ENCODE measurements at regions not wholly inside any gene's neighbourhood (a gene's known extent, or its start where the extent isn't known, plus 50 kb on each side); places are given as distances from the start of the nearest gene placed in this dataset.
"Not testable (repeated sequence)": the region's sequence is repeated elsewhere in the genome, so short reads cannot be mapped to it uniquely, and the experiment has no call there.

DNA sequence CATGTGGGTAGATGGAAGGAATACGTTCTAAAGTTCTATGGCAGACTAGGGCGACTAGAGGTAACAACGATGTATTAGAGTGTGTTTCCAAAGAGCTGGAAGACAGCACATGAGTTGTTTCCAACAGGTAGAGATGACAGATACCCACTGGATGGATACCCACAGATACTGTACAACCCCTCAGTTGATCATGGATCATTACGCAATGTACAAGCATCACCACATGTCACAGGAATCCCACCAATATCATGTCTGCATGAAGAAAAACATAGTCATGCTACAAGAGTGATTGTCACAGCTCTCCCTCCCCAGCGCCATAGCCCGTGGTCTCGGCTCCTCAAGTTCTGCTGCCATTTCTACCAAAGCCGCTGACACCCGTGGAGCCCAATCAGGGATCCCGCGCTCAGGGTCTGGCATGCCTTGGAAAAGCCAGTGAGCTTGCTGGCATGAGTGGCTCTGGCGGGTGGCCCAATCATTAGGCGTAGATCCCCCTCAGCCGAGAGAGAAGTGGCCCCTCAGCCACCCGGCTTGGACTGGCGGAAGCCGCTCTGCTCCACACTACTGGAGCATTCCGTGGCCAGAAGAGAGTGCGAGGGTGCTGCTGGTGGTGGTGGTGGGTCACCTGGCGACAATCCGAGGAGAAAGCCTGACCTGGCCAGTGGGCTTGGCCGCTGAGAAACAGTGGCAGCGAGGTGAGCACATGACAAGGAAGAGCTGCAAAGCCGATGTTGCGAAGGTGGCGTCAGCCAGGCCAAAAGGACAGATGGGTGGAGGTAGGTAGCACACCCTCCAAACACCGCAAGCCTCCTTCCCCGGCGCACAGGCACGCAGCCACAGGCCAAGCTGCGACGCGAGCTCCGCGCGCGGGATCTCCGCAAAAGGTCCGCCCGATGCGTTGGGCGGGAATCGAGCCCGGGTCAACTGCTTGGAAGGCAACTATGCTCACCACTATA lies 65.7 kb upstream of the FCGR2A start:
- Histone ChIP-seq H3K36me3 (ENCODE audit: control insufficient read depth, insufficient read depth, low read length) (no peaks in the 10 kb centered on the region), H3K4me3 (ENCODE audit: low read depth, low read length) (peak overlapping the region; percentile 31), H3K27me3 (ENCODE audit: control insufficient read depth, insufficient read depth, low read length) (peaks cover 21% of the 10 kb centered on the region)
- TF ChIP-seq, protein P1, sequence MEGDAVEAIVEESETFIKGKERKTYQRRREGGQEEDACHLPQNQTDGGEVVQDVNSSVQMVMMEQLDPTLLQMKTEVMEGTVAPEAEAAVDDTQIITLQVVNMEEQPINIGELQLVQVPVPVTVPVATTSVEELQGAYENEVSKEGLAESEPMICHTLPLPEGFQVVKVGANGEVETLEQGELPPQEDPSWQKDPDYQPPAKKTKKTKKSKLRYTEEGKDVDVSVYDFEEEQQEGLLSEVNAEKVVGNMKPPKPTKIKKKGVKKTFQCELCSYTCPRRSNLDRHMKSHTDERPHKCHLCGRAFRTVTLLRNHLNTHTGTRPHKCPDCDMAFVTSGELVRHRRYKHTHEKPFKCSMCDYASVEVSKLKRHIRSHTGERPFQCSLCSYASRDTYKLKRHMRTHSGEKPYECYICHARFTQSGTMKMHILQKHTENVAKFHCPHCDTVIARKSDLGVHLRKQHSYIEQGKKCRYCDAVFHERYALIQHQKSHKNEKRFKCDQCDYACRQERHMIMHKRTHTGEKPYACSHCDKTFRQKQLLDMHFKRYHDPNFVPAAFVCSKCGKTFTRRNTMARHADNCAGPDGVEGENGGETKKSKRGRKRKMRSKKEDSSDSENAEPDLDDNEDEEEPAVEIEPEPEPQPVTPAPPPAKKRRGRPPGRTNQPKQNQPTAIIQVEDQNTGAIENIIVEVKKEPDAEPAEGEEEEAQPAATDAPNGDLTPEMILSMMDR (IDR thresholded peaks at IDR 0.05; ENCODE audit: insufficient read depth, low read length, poor library complexity, severe bottlenecking): no peak
- DNase-seq (ENCODE audit: low read depth): no peak

- H3K27me3 ChIP-seq (ENCODE audit: control insufficient read depth, insufficient read depth, low read length); H3K4me3 ChIP-seq (ENCODE audit: low read depth, low read length); H3K36me3 ChIP-seq (ENCODE audit: control insufficient read depth, insufficient read depth, low read length); DNase-seq (ENCODE audit: low read depth): not testable (repeated sequence)
These were observed 65.5 kb upstream of the CFAP126 start for GRCh38 chr1:161433191-161433590.

DNA sequence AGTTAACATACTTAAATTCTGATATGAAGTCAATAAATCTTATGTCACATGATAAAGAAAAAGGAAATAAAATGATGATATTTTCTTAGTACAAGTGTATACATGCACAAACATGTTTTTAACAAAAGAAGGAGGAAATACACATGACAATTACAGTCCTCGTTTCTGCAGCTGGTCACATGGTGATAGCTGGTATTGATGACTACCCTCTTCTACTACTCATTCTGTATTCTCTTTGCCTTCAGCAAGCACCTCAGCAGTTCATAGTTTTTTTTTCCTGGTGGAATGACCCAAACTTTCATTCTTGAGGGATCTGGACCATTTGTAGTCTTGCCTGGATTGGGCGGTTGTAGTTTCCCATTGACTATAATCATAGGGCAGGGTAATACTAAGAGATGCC lies 64.4 kb upstream of the CFAP126 start:
- DNase-seq (ENCODE audit: low read depth): no peak
- Histone ChIP-seq H3K36me3 (ENCODE audit: control insufficient read depth, insufficient read depth, low read length) (no peaks in the 10 kb centered on the region), H3K27me3 (ENCODE audit: control insufficient read depth, insufficient read depth, low read length) (no peaks in the 10 kb centered on the region), H3K4me3 (ENCODE audit: low read depth, low read length) (no peak overlapping the region)
- TF ChIP-seq, protein P1 (IDR thresholded peaks at IDR 0.05; ENCODE audit: insufficient read depth, low read length, poor library complexity, severe bottlenecking): no peak

GRCh38 chr1:161427733-161428516 lies 60.2 kb upstream of the CFAP126 start:
- Histone ChIP-seq H3K36me3 (ENCODE audit: control insufficient read depth, insufficient read depth, low read length) (no peaks in the 10 kb centered on the region), H3K4me3 (ENCODE audit: low read depth, low read length) (no peak overlapping the region), H3K27me3 (ENCODE audit: control insufficient read depth, insufficient read depth, low read length) (no peaks in the 10 kb centered on the region)
- no peak for DNase-seq (ENCODE audit: low read depth)
- TF ChIP-seq, protein P1 (IDR thresholded peaks at IDR 0.05; ENCODE audit: insufficient read depth, low read length, poor library complexity, severe bottlenecking): no peak

DNA sequence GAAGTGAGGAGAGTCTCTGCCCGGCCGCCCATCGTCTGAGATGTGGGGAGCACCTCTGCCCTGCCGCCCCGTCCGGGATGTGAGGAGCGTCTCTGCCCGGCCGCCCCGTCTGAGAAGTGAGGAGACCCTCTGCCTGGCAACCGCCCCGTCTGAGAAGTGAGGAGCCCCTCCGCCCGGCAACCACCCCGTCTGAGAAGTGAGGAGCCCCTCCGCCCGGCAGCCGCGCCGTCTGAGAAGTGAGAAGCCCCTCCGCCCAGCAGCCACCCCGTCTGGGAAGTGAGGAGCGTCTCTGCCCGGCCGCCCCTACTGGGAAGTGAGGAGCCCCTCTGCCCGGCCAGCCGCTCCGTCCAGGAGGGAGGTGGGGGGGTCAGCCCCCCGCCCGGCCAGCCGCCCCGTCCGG lies 55.2 kb upstream of the CFAP126 start:
- not testable (repeated sequence) for H3K36me3 ChIP-seq (ENCODE audit: control insufficient read depth, insufficient read depth, low read length); H3K4me3 ChIP-seq (ENCODE audit: low read depth, low read length); DNase-seq (ENCODE audit: low read depth); H3K27me3 ChIP-seq (ENCODE audit: control insufficient read depth, insufficient read depth, low read length)

DNA sequence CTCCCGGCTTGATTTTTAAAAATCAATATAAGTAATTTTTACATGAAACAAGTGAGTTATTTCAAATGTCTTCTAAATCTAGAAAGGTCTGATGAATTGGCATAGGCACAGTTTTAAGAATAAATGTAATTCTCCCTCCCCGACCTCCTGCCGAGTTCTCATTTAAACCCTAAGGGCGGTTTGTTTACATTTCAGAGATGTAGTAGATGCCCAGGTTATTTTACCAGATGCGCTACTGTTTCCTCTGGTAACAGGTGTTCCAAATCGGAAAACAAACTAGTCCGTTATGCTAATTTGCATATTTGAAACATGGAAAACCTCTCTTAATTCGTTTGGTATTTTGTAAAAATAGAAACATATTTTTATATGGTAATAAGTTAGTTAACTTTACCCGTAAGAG lies 53.8 kb upstream of the CFAP126 start:
- Histone ChIP-seq H3K4me3 (ENCODE audit: low read depth, low read length) (no peak overlapping the region), H3K27me3 (ENCODE audit: control insufficient read depth, insufficient read depth, low read length) (peaks cover 2% of the 10 kb centered on the region), H3K36me3 (ENCODE audit: control insufficient read depth, insufficient read depth, low read length) (no peaks in the 10 kb centered on the region)
- TF ChIP-seq, protein P1 (IDR thresholded peaks at IDR 0.05; ENCODE audit: insufficient read depth, low read length, poor library complexity, severe bottlenecking): no peak
- DNase-seq (ENCODE audit: low read depth): no peak

All from kidney epithelial cell (primary cell).